Kidney (tissue), 13 donors: ENCODE measurements at regions not wholly inside any gene's neighbourhood (a gene's known extent, or its start where the extent isn't known, plus 50 kb on each side); places are given as distances from the start of the nearest gene placed in this dataset.
A peak's percentile ranks its signal among the peaks of the same experiment; 100 is the strongest.

ENCODE experiments used
- DNase-seq, 5 donors: peaks; one replicate each; pipeline ENCODE4 v3.0.0-alpha.2; 2013 to 2020
- FAIRE-seq: peaks from 2 replicates; lab custom pipeline; 2012; peaks lifted over from hg19 to GRCh38; lab: Jason Lieb, UNC
- H3K27ac ChIP-seq, 2 donors: one replicate each; pipeline ENCODE4 v1.7.0; 2013; ENCODE audit warnings: low read depth in 2 of 2, low read length in 2 of 2, inconsistent platforms in 1 of 2
- H3K27me3 ChIP-seq: one replicate; pipeline ENCODE4 v1.7.1; 2013; ENCODE audit warnings: low read length, inconsistent platforms; ENCODE audit not compliant: control insufficient read depth, insufficient read depth
- H3K36me3 ChIP-seq, 3 donors: one replicate each; pipeline versions ENCODE4 v1.7.0 to v1.7.1; 2013; ENCODE audit warnings: low read length in 3 of 3, control low read depth in 1 of 3, inconsistent platforms in 1 of 3; ENCODE audit not compliant: insufficient read depth in 3 of 3, control insufficient read depth in 2 of 3
- H3K4me1 ChIP-seq, 3 donors: one replicate each; pipeline versions ENCODE4 v1.7.0 to v1.7.1; 2013; ENCODE audit warnings: low read length in 3 of 3, inconsistent platforms in 1 of 3, low read depth in 1 of 3; ENCODE audit not compliant: control insufficient read depth in 2 of 3, insufficient read depth in 2 of 3
- H3K4me3 ChIP-seq, 3 donors: one replicate each; pipeline versions ENCODE4 v1.7.0 to v1.8.1; 2013; ENCODE audit warnings: low read length in 3 of 3, control low read depth in 1 of 3, inconsistent platforms in 1 of 3
- H3K9ac ChIP-seq, 3 donors: one replicate each; pipeline versions ENCODE4 v1.7.0 to v1.7.1; 2013; ENCODE audit warnings: low read length in 3 of 3, control low read depth in 1 of 3, inconsistent platforms in 1 of 3
- H3K9me3 ChIP-seq, 3 donors: one replicate each; pipeline versions ENCODE4 v1.7.0 to v1.7.1; 2013; ENCODE audit warnings: low read length in 3 of 3, control low read depth in 1 of 3, inconsistent platforms in 1 of 3; ENCODE audit not compliant: control insufficient read depth in 2 of 3, insufficient read depth in 1 of 3
- intact Hi-C: fragments of 100-400 bp; cut with DNase I; formaldehyde crosslinking; loops from one replicate; pipeline ENCODE4 v1.11.1; 2022
- TF ChIP-seq, protein P1 (sequence below): IDR thresholded peaks from 3 replicates; pipeline ENCODE4 v1.5.1; 2012; ENCODE audit warnings: mild to moderate bottlenecking, moderate library complexity, borderline replicate concordance; ENCODE audit not compliant: insufficient read depth; ENCODE audit errors: extremely low read depth
- donor health status: control.
- donor health status: control.
- donor health status: control.
- donor health status: control.
- donor health status: control.
- donor health status: DM: yes; HTN: yes; CAD: no.
- donor health status: Normal renal cell carcinoma (clear cell type).

DNA sequence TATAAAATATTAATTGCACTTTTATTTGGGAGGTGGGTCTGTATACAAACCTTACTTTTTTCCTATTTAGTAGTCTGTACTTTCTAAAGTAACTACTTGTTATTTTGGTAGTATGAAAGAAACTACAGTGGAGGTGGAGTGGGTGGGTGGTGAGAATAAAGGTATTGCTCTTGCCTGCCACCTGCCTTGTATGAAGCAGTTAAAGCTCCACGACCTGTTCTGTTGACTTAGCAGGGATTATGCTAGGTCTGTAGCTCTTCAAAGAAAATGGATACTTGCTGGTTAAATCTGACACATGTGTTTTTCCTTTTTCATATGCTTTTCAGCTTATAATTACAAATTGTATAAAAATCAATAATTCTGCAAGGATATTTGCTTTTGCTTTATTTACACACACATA is 111.9 kb downstream of the EHF start:
- TF ChIP-seq, protein P1, sequence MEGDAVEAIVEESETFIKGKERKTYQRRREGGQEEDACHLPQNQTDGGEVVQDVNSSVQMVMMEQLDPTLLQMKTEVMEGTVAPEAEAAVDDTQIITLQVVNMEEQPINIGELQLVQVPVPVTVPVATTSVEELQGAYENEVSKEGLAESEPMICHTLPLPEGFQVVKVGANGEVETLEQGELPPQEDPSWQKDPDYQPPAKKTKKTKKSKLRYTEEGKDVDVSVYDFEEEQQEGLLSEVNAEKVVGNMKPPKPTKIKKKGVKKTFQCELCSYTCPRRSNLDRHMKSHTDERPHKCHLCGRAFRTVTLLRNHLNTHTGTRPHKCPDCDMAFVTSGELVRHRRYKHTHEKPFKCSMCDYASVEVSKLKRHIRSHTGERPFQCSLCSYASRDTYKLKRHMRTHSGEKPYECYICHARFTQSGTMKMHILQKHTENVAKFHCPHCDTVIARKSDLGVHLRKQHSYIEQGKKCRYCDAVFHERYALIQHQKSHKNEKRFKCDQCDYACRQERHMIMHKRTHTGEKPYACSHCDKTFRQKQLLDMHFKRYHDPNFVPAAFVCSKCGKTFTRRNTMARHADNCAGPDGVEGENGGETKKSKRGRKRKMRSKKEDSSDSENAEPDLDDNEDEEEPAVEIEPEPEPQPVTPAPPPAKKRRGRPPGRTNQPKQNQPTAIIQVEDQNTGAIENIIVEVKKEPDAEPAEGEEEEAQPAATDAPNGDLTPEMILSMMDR: no peak
- H3K27me3 ChIP-seq: no peaks in the 10 kb centered on the region
- H3K27ac ChIP-seq: no peak overlapping the region
- intact Hi-C loops: no loop called here
- H3K9me3 ChIP-seq: no peaks in the 10 kb centered on the region
- H3K4me3 ChIP-seq: no peak overlapping the region
- H3K9ac ChIP-seq: no peak overlapping the region
- DNase-seq: peak in 1 of 5 donors; percentile 3
- no peak for FAIRE-seq
- H3K36me3 ChIP-seq: no peaks in the 10 kb centered on the region
- no peaks in the 10 kb centered on the region for H3K4me1 ChIP-seq

GRCh38 chr11:34731603-34732002 is 110.7 kb downstream of the EHF start:
- FAIRE-seq: no peak
- no peak overlapping the region for H3K4me3 ChIP-seq

GRCh38 chr11:34730544-34731295 is 109.8 kb downstream of the EHF start:
- no peak overlapping the region for H3K4me3 ChIP-seq
- no peak overlapping the region for H3K27ac ChIP-seq
- no peak overlapping the region for H3K9ac ChIP-seq
- H3K36me3 ChIP-seq: no peaks in the 10 kb centered on the region
- DNase-seq (no peak), FAIRE-seq (no peak)
- TF ChIP-seq, protein P1: no peak
- H3K27me3 ChIP-seq: no peaks in the 10 kb centered on the region
- no peaks in the 10 kb centered on the region for H3K4me1 ChIP-seq
- intact Hi-C loops: no loop called here
- H3K9me3 ChIP-seq: no peaks in the 10 kb centered on the region

More at GRCh38 chr11:34731603-34732002, 110.7 kb downstream of the EHF start:
- no peak overlapping the region for H3K9ac ChIP-seq
- no peaks in the 10 kb centered on the region for H3K36me3 ChIP-seq
- H3K27ac ChIP-seq: no peak overlapping the region
- TF ChIP-seq, protein P1: no peak
- DNase-seq: no peak
- no peaks in the 10 kb centered on the region for H3K4me1 ChIP-seq
- no peaks in the 10 kb centered on the region for H3K9me3 ChIP-seq
- H3K27me3 ChIP-seq: no peaks in the 10 kb centered on the region
- intact Hi-C loops: no loop called here

DNA sequence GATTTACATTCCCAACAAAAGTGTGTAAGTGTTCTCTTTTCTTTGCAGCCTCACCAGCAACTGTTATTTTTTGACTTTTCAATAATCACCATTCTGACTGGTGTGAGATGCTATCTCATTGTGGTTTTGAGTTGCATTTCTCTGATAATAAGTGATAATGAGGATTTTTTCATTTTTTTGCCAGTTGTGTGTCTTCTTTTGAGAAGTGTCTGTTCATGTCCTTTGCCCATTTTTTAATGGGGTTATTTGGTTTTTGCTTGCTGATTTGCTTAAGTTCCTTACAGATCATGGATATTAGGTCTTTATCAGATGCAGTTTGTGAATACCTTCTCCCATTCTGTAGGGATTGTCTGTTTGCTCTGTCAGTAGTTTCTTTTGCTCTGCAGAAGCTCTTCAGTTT is 107.7 kb downstream of the EHF start:
- no peak for FAIRE-seq
- H3K27ac ChIP-seq: no peak overlapping the region
- no peaks in the 10 kb centered on the region for H3K4me1 ChIP-seq
- TF ChIP-seq, protein P1: no peak
- no peaks in the 10 kb centered on the region for H3K27me3 ChIP-seq
- H3K4me3 ChIP-seq: no peak overlapping the region
- H3K9ac ChIP-seq: no peak overlapping the region
- H3K9me3 ChIP-seq: no peaks in the 10 kb centered on the region
- H3K36me3 ChIP-seq: no peaks in the 10 kb centered on the region
- DNase-seq: no peak
- intact Hi-C loops: no loop called here
